ENCODE measurements at regions not wholly inside any gene's neighbourhood (a gene's known extent, or its start where the extent isn't known, plus 50 kb on each side); places are given as distances from the start of the nearest gene placed in this dataset.

DNA sequence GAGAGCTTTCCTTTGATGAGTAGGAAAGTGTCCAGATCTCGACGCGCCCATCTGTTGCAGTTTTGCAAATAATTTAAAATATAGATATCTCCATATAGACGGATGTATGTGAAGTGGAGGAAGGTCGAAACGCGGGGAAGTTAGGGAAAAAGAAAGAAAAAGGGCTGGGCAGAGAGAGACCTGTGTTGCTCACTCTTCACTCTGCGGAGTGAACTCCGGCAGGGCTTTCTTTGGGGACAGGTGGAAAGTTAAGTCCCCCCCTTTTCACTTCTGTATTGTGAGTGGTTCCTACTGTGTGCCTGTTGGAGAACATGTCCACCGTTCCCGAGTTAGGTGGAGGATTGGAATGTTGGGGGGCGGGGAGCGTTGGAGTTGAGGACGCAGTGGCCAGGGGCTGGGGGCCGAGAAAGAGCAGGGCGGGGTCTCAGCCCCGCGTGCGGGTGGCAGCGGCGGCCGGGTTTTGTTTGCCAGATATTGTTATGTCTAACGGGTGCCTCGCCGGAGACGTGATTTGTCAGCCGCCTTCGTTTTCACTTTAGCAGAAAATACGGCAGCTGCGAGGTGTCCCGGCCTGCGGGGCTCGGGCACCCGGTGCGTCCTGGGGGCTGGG lies 145.1 kb upstream of the ZNF536 start:
- Histone ChIP-seq H3K27ac (ENCODE audit: low read depth, low read length) (no peak overlapping the region), H3K4me2 (ENCODE audit: insufficient read depth, low read length) (peak overlapping the region; percentile 75), H3K4me1 (ENCODE audit: insufficient read depth, low read length) (peaks cover 2% of the 10 kb centered on the region), H3K27me3 (ENCODE audit: insufficient read depth, low read length) (peaks cover 56% of the 10 kb centered on the region), H3K79me2 (ENCODE audit: insufficient read depth, low read length) (no peaks in the 10 kb centered on the region), H4K20me1 (ENCODE audit: insufficient read depth, low read length) (no peaks in the 10 kb centered on the region), H3K9me3 (ENCODE audit: low read depth, low read length) (no peaks in the 10 kb centered on the region), H3K36me3 (ENCODE audit: insufficient read depth, low read length) (no peaks in the 10 kb centered on the region), H3K4me3 (ENCODE audit: insufficient read depth, low read length) (peak overlapping the region; percentile 68), H2AFZ (ENCODE audit: low read length) (peak overlapping the region; percentile 36)
- DNase-seq (ENCODE audit: insufficient read length, low spot score, missing footprints): no peak
- TF ChIP-seq, protein P1, sequence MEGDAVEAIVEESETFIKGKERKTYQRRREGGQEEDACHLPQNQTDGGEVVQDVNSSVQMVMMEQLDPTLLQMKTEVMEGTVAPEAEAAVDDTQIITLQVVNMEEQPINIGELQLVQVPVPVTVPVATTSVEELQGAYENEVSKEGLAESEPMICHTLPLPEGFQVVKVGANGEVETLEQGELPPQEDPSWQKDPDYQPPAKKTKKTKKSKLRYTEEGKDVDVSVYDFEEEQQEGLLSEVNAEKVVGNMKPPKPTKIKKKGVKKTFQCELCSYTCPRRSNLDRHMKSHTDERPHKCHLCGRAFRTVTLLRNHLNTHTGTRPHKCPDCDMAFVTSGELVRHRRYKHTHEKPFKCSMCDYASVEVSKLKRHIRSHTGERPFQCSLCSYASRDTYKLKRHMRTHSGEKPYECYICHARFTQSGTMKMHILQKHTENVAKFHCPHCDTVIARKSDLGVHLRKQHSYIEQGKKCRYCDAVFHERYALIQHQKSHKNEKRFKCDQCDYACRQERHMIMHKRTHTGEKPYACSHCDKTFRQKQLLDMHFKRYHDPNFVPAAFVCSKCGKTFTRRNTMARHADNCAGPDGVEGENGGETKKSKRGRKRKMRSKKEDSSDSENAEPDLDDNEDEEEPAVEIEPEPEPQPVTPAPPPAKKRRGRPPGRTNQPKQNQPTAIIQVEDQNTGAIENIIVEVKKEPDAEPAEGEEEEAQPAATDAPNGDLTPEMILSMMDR (IDR thresholded peaks at IDR 0.05; ENCODE audit: extremely low read depth, low read depth, low read length): no peak

DNA sequence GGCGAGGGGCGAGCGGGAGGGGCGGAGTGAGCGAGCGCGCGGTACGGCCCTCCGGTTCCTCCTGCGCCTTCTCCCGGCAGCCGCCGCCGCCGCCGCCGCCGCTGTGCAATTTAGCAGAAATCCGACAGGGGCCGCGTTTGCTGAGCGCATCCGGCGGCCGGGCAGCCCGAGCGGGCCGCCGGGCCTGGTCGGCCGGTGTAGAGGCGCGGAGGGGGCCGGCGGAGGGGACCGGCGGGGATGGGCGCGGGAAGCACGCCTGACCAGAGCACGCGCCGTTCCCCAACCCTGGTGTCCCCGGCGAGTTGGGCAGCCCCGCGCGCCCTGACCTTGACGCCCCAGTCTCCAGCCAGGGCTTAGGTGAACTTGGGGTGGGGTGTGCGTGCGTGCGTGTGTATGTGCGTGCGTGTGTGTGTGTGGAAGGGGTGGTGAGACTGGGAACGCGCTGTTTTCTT lies 144.5 kb upstream of the ZNF536 start:
- H3K36me3 ChIP-seq (ENCODE audit: insufficient read depth, low read length): no peaks in the 10 kb centered on the region
- no peaks in the 10 kb centered on the region for H4K20me1 ChIP-seq (ENCODE audit: insufficient read depth, low read length)
- H3K9me3 ChIP-seq (ENCODE audit: low read depth, low read length): no peaks in the 10 kb centered on the region
- H3K27ac ChIP-seq (ENCODE audit: low read depth, low read length): no peak overlapping the region
- peak overlapping the region; percentile 75 for H3K4me2 ChIP-seq (ENCODE audit: insufficient read depth, low read length)
- DNase-seq (ENCODE audit: insufficient read length, low spot score, missing footprints): peak; percentile 99
- H2AFZ ChIP-seq (ENCODE audit: low read length): no peak overlapping the region
- no peaks in the 10 kb centered on the region for H3K79me2 ChIP-seq (ENCODE audit: insufficient read depth, low read length)
- TF ChIP-seq, protein P1 (IDR thresholded peaks at IDR 0.05; ENCODE audit: extremely low read depth, low read depth, low read length): peak; percentile 12
- peaks cover 2% of the 10 kb centered on the region for H3K4me1 ChIP-seq (ENCODE audit: insufficient read depth, low read length)
- H3K27me3 ChIP-seq (ENCODE audit: insufficient read depth, low read length): peaks cover 56% of the 10 kb centered on the region
- H3K4me3 ChIP-seq (ENCODE audit: insufficient read depth, low read length): peak overlapping the region; percentile 68

DNA sequence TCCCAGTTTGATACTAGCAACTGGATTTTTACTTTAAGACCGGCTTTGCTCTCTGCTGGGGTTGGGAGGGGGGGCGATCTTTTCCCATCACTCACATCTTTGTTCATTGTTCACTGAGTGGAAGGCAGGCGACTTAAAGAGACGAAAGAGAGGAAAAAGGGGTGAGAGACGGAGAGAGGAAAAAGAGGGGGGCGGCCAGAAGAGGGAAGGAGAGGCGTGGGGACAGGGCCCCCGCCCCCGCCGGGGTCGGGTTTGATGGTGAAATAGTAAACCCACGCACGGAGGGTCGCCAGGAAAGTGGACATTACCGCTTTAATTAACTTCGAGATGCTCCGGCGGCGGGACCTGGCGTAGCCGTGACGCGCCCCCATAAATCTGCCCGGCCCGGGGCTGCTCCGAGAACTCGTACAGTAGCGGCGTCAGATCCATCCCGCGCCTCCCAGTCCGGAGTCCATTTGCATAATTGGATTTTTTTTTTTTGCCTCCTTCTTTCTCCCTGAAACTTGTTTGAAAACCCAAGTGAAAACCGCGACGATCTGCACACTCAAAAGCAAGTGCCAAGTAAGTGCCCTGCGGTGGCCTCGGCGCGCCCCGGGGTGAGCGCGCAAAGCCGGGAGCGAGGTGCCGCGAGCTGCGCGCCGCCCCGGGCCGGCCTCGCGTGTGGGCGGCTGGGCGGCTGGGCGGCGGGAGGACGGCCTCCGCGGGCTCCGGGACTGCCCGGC lies 143.9 kb upstream of the ZNF536 start:
- TF ChIP-seq, protein P1 (IDR thresholded peaks at IDR 0.05; ENCODE audit: extremely low read depth, low read depth, low read length): no peak
- Histone ChIP-seq H3K36me3 (ENCODE audit: insufficient read depth, low read length) (no peaks in the 10 kb centered on the region), H3K27me3 (ENCODE audit: insufficient read depth, low read length) (peaks cover 56% of the 10 kb centered on the region), H3K4me3 (ENCODE audit: insufficient read depth, low read length) (peak overlapping the region; percentile 68), H3K4me2 (ENCODE audit: insufficient read depth, low read length) (peak overlapping the region; percentile 72), H2AFZ (ENCODE audit: low read length) (no peak overlapping the region), H3K4me1 (ENCODE audit: insufficient read depth, low read length) (peaks cover 2% of the 10 kb centered on the region), H3K9me3 (ENCODE audit: low read depth, low read length) (no peaks in the 10 kb centered on the region), H3K27ac (ENCODE audit: low read depth, low read length) (no peak overlapping the region), H4K20me1 (ENCODE audit: insufficient read depth, low read length) (no peaks in the 10 kb centered on the region), H3K79me2 (ENCODE audit: insufficient read depth, low read length) (no peaks in the 10 kb centered on the region)
- no peak for DNase-seq (ENCODE audit: insufficient read length, low spot score, missing footprints)

DNA sequence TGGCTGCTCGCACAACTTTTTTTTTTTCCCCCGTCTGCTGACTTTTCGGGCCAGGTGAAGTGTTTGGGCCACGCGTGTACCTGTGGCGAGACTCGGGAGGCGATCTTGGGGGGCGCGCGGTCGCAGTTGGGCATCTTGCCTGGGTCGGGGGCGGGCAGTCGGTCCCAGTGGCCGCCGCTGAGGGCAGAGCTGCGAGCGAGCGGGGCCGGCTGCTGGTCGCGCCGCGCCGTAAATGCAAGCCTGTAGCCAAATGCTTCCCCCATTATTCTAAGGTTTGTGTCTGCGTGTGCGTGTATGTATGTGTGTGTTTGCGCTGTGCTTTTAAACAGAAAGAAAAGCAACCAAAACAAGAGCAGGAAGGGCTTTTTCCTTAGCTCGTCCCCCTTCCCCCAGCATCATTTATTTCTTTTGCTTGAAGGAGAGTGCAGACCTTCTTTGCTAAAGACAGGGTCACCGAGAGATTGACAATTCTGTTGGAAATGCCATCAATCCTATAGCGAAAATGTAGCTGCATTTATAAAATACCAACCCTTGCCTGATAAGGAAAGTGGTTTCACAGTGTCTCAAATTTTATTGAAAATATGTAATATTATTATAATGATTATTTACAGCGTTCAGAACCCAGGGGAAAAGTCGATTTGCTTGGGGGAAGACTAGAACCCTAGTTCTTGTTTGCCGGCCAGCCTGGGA lies 143.2 kb upstream of the ZNF536 start:
- H3K79me2 ChIP-seq (ENCODE audit: insufficient read depth, low read length): no peaks in the 10 kb centered on the region
- TF ChIP-seq, protein P1 (IDR thresholded peaks at IDR 0.05; ENCODE audit: extremely low read depth, low read depth, low read length): no peak
- H4K20me1 ChIP-seq (ENCODE audit: insufficient read depth, low read length): no peaks in the 10 kb centered on the region
- H3K4me3 ChIP-seq (ENCODE audit: insufficient read depth, low read length): peak overlapping the region; percentile 40
- H3K4me2 ChIP-seq (ENCODE audit: insufficient read depth, low read length): peak overlapping the region; percentile 72
- no peaks in the 10 kb centered on the region for H3K9me3 ChIP-seq (ENCODE audit: low read depth, low read length)
- H3K36me3 ChIP-seq (ENCODE audit: insufficient read depth, low read length): no peaks in the 10 kb centered on the region
- no peak overlapping the region for H3K27ac ChIP-seq (ENCODE audit: low read depth, low read length)
- no peak overlapping the region for H2AFZ ChIP-seq (ENCODE audit: low read length)
- DNase-seq (ENCODE audit: insufficient read length, low spot score, missing footprints): peak; percentile 86
- peaks cover 2% of the 10 kb centered on the region for H3K4me1 ChIP-seq (ENCODE audit: insufficient read depth, low read length)
- H3K27me3 ChIP-seq (ENCODE audit: insufficient read depth, low read length): peaks cover 50% of the 10 kb centered on the region
